ENCODE measurements at regions not wholly inside any gene's neighbourhood (a gene's known extent, or its start where the extent isn't known, plus 50 kb on each side); places are given as distances from the start of the nearest gene placed in this dataset.
"Not testable (repeated sequence)": the region's sequence is repeated elsewhere in the genome, so short reads cannot be mapped to it uniquely, and the experiment has no call there.

DNA sequence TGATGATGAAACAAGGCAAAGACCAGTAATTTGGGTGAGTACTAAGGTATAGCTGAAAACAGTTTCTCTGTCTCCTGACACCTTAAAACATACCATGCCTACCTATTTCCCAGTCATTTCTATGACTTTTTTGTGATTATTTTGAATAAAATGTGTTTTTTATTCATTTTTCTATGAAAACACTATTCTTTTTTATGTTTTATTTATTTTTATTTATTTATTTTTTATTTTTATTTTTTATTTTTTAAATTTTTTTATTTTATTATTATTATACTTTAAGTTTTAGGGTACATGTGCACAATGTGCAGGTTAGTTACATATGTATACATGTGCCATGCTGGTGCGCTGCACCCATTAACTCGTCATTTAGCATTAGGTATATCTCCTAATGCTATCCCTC, 576.8 kb upstream of the TLE4 start:
- TF ChIP-seq POLR2AphosphoS5 (IDR thresholded peaks at IDR 0.05; ENCODE audit: insufficient read depth, low read depth, low read length); EZH2 (IDR thresholded peaks at IDR 0.05; ENCODE audit: borderline replicate concordance, low read depth, low read length, severe bottlenecking): not testable (repeated sequence)
- TF ChIP-seq, protein P1, sequence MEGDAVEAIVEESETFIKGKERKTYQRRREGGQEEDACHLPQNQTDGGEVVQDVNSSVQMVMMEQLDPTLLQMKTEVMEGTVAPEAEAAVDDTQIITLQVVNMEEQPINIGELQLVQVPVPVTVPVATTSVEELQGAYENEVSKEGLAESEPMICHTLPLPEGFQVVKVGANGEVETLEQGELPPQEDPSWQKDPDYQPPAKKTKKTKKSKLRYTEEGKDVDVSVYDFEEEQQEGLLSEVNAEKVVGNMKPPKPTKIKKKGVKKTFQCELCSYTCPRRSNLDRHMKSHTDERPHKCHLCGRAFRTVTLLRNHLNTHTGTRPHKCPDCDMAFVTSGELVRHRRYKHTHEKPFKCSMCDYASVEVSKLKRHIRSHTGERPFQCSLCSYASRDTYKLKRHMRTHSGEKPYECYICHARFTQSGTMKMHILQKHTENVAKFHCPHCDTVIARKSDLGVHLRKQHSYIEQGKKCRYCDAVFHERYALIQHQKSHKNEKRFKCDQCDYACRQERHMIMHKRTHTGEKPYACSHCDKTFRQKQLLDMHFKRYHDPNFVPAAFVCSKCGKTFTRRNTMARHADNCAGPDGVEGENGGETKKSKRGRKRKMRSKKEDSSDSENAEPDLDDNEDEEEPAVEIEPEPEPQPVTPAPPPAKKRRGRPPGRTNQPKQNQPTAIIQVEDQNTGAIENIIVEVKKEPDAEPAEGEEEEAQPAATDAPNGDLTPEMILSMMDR (IDR thresholded peaks at IDR 0.05; ENCODE audit: extremely low read depth in 1 of 2, insufficient read depth in 1 of 2, low read depth in 1 of 2, low read length in 2 of 2): not testable (repeated sequence)
